Medulla oblongata (tissue), 1 donor: ENCODE measurements at regions not wholly inside any gene's neighbourhood (a gene's known extent, or its start where the extent isn't known, plus 50 kb on each side); places are given as distances from the start of the nearest gene placed in this dataset.
"Not testable (repeated sequence)": the region's sequence is repeated elsewhere in the genome, so short reads cannot be mapped to it uniquely, and the experiment has no call there.

ENCODE experiments used
- DNase-seq: peaks from one replicate; pipeline ENCODE4 v3.0.0-alpha.2; 2015; ENCODE audit errors: extremely low spot score

GRCh38 chr5:130331332-130331731 lies 427.1 kb downstream of the CHSY3 start:
- DNase-seq = no peak

DNA sequence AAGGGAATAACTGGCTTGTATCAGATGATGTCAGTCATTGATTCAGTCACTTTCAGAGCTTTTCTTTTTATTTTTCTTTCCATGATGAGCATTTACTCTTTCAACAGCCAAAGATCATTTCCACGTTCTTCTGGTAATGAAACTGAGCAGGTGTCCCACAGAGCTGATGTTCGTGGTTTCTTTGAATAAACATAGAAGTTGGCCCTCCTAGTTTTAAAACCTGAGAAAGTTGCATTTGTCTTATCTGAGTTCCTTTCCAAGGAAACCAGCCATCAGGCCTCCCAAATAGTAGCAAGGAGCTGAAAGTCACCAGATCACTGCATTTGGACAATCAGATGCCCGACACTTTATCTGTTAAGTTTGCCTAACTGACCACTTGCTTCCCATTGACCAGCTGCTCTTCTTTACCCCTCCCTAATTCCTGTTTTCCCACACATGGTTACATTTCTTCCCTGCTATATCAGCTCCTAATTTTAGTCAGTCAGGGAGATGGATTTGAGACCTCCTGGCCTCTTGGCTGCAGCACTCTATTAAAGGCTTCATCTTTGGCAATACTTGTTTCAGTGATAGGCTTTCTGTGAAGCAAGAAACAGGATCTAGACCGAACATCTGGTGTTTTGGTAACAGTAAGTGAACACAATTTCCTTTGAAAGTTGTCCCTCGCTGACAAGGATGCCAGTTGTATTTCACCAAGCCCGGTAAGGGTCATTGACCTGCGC lies 420.8 kb downstream of the CHSY3 start:
- no peak for DNase-seq

GRCh38 chr5:130323804-130324454 lies 419.7 kb downstream of the CHSY3 start:
- no peak for DNase-seq

GRCh38 chr5:130321931-130322330 lies 417.7 kb downstream of the CHSY3 start:
- no peak for DNase-seq

GRCh38 chr5:130316971-130317680 lies 412.9 kb downstream of the CHSY3 start:
- DNase-seq = no peak

DNA sequence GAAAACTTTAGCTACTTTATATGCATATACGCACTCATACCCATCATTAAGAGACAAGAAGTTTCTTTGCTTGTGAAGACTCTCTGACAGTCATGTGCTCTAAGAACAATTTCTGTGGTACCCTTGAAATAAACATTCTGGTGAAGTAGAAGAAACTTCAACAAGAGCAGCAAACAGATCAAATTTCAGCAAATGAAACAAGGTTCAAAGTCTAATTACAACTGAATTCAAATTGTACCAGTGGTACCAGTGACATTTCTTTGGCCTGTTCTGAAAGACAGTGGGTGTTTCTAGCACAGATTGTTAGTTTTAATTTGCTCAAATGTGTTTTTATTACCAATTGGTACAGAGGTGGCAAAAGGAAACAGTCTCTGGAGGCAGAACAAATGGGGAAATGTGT lies 391.0 kb downstream of the CHSY3 start:
- no peak for DNase-seq

GRCh38 chr5:130294798-130295197 lies 390.5 kb downstream of the CHSY3 start:
- not testable (repeated sequence) for DNase-seq

DNA sequence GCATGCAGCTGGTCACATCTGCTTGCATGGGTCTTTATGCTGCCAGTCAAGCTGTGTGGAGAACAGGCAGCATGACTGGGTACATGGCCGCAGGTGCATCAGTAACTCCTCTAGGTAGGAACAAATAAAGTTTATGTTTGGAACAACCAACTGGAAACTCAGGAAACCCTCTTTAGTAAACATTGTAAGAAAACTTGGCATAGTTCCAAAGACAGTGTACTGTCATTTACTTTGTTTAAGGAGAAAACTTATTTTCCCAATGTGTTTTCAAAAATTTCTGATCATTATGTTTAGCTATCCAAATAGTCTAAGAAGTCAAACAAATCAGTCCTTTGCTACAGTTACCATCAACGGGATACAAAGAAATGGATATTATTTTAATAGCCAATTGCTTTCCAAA lies 386.0 kb downstream of the CHSY3 start:
- DNase-seq = no peak

DNA sequence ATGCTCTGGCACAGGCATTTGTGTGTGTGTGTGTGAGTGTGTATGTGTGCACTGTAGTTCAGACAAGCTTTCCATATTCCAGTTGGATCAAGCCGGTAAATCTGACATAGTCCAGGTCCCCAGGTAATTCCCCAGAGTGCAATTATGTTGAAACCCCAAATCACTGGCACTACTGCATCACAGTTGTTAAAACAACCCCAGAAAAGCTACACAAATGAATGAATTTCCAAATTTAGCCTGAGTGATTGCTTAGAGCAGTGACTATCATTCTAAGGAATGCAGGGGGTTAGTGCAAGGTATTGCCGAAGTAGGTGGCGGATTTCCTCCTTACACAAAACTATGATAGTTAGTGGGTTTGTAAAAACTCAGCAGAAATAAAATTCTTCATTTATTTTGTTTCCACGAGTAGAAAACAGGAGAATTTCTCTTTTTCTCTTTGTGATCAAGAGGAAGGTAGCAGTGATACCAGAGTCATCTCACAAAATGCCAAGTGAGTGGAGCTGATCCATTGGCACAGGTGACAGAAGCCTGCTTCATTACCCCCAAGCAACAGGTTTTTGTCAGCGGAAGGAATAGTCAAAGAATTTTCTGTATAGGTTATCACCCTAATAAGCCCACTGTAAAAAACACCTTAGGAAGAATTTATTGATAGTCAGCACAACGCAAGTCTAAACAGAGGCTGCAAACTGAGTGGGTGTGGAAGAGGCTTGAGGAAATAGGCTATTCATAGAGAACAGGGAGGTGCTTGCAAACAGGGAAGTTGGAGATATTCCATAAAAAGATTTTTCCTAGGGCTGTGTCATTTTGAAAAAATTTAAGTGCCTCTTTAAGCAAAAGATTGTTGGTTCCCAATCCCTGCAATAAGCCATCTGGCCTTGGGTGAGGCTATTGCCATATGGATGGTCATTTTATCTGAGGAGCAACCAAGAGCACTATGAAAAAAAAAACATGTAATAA lies 385.1 kb downstream of the CHSY3 start:
- DNase-seq = no peak

DNA sequence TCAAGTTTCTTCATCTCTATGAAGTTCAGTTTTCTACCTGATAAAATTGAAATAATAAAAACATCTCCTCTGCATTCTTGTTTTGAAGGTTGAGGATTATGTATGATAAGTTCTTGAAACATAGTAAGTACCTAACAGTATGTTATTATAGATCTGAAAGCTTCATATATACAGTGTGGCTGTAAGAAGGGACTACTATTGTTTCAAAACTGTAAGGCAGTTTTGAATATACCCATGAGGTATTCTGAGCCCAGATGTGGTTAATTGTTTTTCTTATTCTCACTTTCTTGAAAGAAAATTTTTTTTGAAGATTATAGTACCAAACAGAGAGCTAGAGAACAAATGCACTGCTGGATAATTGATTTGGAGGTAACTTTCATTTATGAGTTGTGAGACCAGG lies 383.2 kb downstream of the CHSY3 start:
- DNase-seq = no peak

GRCh38 chr5:130286971-130287370 lies 382.7 kb downstream of the CHSY3 start:
- DNase-seq = no peak

DNA sequence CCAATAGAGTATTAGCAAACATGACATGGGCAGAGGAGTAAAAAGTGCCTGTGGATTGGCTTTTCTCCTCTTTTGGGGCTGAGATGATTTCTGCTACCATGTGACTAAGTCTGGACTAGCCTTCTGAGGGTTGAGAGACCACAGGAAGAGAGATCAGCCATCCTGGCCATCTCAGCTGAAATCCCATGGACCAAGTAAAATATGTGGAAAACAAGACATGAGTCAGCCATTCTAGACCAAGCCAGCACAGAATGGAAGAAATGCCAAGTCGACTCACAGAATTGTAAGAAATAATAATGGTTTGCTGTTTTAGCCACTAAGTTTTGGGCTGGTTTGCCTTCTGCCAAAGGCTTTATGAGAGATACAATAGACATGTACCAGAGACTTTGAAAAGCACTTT lies 377.8 kb downstream of the CHSY3 start:
- DNase-seq = no peak

GRCh38 chr5:130280528-130281217 lies 376.4 kb downstream of the CHSY3 start:
- DNase-seq = no peak

GRCh38 chr5:130279386-130279785 lies 375.1 kb downstream of the CHSY3 start:
- no peak for DNase-seq

DNA sequence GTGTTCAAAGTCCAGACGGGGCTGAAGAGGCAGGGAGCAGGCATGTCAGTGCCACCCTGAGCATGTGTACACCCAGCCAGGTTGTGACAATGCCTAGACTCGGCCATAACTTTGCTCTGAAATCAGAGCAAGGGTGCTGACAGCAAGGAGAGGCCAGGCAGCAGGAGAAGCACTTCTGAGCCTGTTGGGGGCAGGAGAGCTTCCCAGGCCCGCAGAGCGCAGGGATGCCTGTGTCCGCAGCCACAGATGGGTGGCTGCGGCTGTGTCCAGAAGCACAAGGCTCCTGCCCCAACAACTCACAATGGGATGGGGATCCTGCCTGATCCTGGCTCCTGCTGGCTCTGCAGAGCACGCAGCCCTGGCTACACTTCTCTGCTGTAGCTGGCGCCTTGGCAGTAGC lies 373.9 kb downstream of the CHSY3 start:
- DNase-seq = no peak

DNA sequence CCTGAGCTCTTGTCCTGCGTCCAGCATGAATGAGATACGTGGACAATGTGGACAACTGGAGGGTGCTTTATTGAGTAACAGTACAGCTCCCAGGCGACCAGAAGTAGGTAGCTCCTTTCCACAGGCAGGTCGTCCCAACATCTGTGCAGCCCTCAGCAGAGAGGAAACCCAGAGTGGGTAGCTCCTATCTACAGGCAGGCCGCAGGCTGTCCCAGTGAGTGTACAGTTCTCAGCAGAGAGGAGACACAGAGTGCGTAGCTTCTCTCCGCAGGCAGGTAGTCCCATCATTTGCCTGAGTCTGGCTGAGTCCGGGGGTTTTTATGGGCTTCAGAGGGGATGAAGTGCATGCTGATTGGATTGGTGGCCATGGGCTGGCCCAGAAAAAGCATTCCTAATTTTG lies 373.3 kb downstream of the CHSY3 start:
- DNase-seq = no peak

- DNase-seq = no peak
These were observed 372.7 kb downstream of the CHSY3 start for GRCh38 chr5:130277002-130277401.

GRCh38 chr5:130272837-130273236 lies 368.6 kb downstream of the CHSY3 start:
- DNase-seq = no peak

GRCh38 chr5:130270786-130271185 lies 366.5 kb downstream of the CHSY3 start:
- no peak for DNase-seq

DNA sequence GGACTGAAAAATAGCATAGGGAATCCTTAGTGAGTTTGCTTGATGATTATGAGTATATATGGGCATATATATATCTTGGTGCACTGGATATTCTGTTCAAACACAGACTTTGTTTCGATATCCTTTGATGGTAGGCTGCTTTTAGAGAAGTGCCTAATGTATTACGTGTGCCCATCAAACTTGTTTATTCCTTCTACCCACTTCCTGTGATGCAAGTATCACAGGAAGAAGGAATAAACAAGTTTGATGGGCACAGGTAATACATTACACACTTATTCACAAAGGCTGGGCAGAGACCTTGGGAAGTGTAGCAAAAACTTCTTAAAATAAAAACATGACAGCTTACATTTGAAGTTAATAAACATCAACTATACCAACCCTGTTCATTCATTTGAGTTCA lies 364.2 kb downstream of the CHSY3 start:
- no peak for DNase-seq

GRCh38 chr5:130267926-130268325 lies 363.7 kb downstream of the CHSY3 start:
- DNase-seq = no peak
